Stimulated activated CD4-positive, alpha-beta T cell treated with anti-CD3 and anti-CD28 coated beads, Interleukin-4, amount 100 ng/mL, for 4 hours (primary cell): ENCODE measurements at regions not wholly inside any gene's neighbourhood (a gene's known extent, or its start where the extent isn't known, plus 50 kb on each side); places are given as distances from the start of the nearest gene placed in this dataset.
A peak's percentile ranks its signal among the peaks of the same experiment; 100 is the strongest.
"Not testable (repeated sequence)": the region's sequence is repeated elsewhere in the genome, so short reads cannot be mapped to it uniquely, and the experiment has no call there.

ENCODE experiments used
- DNase-seq, 2 experiments: peaks; one replicate each; pipeline ENCODE4 v3.0.0-alpha.2; 2020

GRCh38 chr6:166802401-166802800 lies 153.9 kb downstream of the RNASET2 start:
- DNase-seq, result no peak

DNA sequence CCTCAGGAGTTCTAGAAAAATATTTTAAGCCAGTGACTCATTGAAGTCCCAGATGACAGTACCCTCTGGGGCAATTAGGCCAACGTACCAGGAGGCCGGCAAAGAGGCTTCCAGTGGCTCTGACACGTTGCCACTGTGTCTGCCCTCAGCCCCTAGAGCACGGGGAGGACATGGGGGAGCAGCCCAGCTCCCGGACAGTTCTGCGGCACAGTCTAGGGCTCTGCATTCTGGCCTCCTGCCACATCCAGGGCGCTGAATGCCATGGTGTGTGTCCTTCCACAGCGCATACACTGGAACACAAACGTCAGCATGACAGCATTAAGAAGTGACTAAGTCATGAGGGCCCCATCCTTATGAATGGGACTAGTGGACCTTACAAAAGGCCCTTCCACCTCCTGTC lies 156.2 kb downstream of the RNASET2 start:
- no peak for DNase-seq

GRCh38 chr6:166798652-166799051 lies 157.7 kb downstream of the RNASET2 start:
- no peak for DNase-seq

DNA sequence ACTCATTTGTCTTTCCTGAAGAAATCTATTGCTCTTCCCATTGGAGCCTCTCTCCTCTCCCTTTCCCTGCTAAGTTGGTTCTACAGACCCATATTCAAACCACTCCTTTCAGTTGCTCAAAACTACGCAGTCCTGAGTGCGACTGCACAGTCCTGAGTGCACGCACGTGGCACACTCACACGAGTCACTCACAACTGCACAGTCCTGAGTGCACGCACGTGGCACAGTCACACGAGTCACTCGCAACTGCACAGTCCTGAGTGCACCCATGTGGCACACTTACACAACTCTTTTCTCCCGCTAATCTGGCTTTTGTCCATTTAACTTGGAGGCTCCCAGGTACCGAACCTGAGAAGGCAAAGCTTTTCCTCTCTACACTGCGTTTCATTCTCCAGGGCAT lies 159.7 kb downstream of the RNASET2 start:
- no peak for DNase-seq

GRCh38 chr6:166795879-166796278 lies 160.5 kb downstream of the RNASET2 start:
- DNase-seq, result no peak

- DNase-seq, result not testable (repeated sequence)
Observed at GRCh38 chr6:166790808-166791207, 163.8 kb upstream of the RPS6KA2 start.

DNA sequence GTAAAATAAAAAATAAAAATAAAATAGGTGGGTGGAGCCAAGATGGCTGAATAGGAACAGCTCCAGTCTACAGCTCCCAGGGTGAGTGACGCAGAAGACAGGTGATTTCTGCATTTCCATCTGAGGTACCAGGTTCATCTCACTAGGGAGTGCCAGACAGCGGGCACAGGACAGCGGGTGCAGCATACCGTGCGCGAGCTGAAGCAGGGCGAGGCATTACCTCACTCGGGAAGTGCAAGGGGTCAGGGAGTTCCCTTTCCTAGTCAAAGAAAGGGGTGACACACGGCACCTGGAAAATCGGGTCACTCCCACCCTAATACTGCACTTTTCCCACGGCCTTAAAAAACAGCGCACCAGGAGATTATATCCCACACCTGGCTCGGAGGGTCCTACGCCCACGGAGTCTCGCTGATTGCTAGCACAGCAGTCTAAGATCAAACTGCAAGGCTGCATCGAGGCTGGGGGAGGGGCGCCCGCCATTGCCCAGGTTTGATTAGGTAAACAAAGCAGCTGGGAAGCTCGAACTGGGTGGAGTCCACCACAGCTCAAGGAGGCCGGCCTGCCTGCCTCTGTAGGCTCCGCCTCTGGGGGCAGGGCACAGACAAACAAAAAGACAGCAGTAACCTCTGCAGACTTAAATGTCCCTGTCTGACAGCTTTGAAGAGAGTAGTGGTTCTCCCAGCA lies 161.9 kb upstream of the RPS6KA2 start:
- not testable (repeated sequence) for DNase-seq

- peak in 1 of 2 experiments; percentile 13 for DNase-seq
Observed at GRCh38 chr6:166786704-166787293, 159.7 kb upstream of the RPS6KA2 start.

DNA sequence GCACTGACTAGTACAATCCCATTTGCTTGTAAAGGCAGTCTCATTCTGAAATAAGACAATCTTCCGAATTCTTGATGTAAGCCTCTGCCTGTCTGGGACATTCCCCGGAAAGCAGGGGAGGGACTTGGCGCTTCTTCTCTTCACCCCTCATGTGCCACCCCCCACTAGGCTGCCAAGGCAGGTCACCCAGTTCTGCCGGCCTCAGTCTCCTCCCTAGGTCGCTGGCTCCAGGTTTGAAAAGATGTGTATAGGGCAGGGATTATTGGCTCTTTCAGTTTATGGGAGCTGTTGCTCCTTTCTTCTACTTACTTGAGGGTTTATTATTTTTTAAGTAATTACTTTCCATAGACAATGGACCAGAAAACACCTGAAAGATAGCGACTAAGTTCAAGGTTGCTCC lies 158.1 kb upstream of the RPS6KA2 start:
- no peak for DNase-seq

- no peak for DNase-seq
Observed at GRCh38 chr6:166784691-166785090, 157.6 kb upstream of the RPS6KA2 start.

GRCh38 chr6:166782520-166782919 lies 155.5 kb upstream of the RPS6KA2 start:
- no peak for DNase-seq

GRCh38 chr6:166781331-166781730 lies 154.3 kb upstream of the RPS6KA2 start:
- DNase-seq, result no peak

DNA sequence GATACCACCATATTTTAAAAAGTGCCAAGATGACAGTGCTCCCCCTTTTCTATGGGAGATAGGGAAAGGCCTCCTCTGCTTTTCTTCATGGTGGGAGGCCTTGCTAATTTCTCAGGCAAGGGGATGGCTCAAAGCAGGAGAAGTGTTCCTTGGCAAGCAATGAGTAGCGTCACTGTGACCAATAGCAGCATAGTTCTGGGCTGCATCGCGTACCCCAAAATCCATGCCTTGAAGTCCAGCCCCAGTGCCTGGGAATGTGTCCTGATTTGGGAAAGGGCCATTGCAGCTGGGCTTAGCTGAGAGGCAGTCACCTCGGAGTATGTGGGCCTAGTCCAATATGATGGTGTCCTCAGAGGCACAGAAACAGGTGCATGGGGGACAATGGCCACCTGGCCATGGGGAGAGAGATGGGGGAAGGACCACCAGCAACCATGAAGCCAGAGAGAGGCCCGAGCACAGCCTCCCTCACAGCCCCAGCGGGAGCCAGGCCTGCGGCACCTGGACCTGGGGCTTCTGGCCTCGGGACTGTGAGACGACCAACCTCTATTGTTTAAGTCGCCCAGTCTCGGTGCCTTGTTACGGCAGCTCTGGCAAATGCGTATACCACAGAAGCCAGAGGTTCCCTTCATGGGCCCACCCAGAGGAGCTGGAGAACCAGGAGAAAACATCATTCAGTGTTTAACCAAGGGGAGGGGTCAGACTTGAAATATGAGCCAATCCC lies 153.1 kb upstream of the RPS6KA2 start:
- DNase-seq, result no peak

- no peak for DNase-seq
Observed at GRCh38 chr6:166779381-166779780, 152.3 kb upstream of the RPS6KA2 start.

DNA sequence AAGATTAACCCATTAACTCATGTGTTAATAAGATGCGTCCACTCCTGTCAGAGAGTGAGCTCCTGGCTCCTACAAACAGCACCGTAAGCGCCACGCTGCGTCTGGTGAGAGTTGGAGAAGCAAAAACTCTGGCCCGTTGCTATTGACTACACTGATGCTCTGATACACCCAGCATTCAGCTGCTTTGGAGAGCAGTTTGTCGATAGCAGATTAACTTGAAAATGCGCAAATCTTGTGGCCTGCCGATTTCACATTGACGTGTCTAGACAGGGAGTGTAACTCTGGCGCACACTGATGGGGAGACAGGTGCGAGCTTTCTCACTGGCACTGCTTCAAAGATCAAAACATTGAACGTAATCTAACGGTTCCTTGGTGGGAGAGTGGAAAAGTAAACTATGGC lies 151.7 kb upstream of the RPS6KA2 start:
- no peak for DNase-seq

- no peak for DNase-seq
Observed at GRCh38 chr6:166778046-166778445, 151.0 kb upstream of the RPS6KA2 start.

DNA sequence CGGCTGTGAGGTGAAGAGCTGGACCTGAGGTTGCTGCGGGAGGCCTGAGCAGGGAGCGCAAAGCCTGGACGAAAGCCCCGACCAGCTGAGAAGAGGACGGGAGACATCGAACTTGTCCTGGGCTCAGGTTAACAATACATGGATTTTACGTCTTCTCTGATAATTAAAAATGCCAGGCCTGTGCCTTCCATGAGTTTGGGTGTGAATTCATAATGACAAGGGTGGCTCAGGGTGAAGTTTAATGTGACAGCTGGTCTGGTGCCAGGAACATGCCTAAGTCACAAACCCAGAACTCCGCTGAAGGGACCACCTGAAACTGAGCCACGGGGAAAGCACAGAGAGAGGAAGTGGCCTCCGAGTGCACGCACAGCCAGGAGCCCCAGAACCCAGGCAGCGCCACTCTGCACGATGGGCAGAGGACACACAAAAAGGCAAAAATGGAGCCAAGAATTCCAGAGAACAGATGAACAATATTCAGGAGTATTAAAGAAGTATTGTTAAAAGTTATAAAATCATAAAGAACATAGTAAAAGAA lies 150.1 kb upstream of the RPS6KA2 start:
- no peak for DNase-seq

DNA sequence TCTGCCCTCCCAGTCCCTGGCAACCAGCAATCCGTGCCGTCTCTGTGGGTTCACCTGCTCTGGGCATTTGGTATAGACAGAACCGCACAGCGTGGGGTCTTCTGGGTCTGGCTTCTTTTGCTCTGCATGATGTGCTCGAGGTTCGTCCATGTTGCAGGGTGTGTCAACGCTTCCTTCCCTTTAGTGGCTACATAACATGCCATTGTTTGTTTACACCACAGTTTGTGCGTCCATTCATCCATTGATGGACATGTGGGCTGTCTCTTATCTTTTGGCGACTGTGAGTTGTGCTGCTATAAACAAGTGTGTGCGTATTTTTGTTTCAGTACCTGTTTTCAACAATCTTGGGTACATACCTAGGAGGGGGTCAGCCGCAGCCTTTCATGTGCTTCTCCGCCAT lies 149.5 kb upstream of the RPS6KA2 start:
- no peak for DNase-seq

DNA sequence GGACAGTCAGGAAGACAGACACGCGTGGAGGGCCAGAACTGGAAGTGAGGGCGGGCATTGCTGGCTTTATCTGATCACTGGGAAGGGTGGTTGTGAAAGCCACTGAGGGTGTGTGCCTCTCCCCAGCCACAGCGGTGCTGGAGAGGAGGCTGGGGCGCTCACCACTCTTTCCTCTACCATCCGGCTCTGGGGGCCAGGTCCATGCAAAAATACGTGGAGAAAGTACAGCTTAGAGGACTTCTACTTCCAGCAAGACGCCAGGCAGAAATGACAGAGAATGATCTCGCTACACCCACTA lies 148.8 kb upstream of the RPS6KA2 start:
- DNase-seq, result no peak

- DNase-seq, result peak; percentile 40 to 57
Observed at GRCh38 chr6:166775180-166775922, 148.3 kb upstream of the RPS6KA2 start.

DNA sequence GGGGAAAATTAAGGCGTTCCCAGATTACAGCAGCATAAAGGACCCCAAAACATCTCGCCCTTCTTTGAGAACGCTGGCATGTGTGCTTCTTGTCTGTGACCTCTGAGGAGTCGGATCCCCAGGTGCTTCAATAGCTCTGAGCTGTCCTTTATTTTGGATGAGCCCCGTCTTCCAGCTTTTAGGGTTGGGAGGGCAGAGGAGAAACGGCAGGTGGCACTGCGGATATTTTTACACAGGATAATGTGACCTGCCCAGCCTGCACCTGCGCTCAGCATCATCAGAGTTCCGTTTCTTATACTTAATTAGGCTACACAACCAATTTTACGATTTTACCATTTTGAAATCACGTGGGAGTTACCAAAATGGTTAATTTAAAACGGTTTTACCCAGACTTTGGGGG lies 147.7 kb upstream of the RPS6KA2 start:
- no peak for DNase-seq

DNA sequence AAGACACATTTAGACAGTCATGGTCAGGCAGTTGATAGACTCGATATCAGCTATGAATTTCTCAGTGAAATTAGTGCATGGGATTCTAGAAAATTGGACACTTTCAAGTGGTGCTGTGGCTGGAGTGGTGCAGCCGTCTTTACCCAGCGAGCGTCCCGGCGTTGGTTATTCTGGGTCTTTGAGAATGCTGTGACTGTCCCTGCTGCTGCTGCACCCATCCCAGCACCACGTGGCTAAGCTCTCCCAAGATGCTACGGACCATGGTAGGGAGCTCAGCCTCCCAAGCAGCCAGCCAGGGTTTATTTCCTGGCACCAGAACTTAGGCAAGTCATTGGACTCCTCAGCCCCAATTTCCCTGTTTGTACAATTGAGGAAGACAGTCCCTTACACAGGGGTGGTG lies 147.2 kb upstream of the RPS6KA2 start:
- DNase-seq, result no peak

DNA sequence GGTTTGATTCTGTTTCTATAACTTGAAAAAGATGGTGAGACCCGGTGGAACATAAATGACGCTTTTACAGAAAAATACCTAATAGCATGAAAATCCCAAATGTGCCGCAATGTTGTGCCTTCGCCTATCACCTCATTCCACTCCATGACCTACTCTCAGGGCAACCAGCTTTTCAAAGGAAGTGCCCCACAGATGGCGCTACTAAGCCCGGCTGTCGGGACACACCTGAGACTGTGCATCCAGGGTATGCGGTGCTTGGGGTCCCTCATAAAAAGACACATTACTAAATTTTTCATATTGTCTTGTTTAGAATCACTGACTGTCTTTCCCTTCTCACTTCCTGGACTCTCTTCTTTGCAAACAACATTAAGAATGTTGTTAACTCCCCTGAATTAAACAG lies 145.5 kb upstream of the RPS6KA2 start:
- DNase-seq, result no peak

- DNase-seq, result no peak
Observed at GRCh38 chr6:166771701-166772100, 144.7 kb upstream of the RPS6KA2 start.
